ENCODE measurements at regions not wholly inside any gene's neighbourhood (a gene's known extent, or its start where the extent isn't known, plus 50 kb on each side); places are given as distances from the start of the nearest gene placed in this dataset.

GRCh38 chr3:4198491-4198890, 104.7 kb upstream of the SETMAR start:
- TF ChIP-seq CTCF (conservative IDR thresholded peaks at IDR 0.05; ENCODE audit: low read length), result no peak
- TF ChIP-seq EZH2phosphoT487 (IDR thresholded peaks at IDR 0.05; ENCODE audit: borderline replicate concordance, low read depth, low read length), result no peak
